Gastrocnemius medialis (tissue), 4 donors: ENCODE measurements at regions not wholly inside any gene's neighbourhood (a gene's known extent, or its start where the extent isn't known, plus 50 kb on each side); places are given as distances from the start of the nearest gene placed in this dataset.

Source experiments
- ATAC-seq, 2 donors: fragments of 150-250 bp; one replicate each; pipeline ENCODE4 v1.9.1; 2016
- DNase-seq, 2 donors: peaks; one replicate each; pipeline ENCODE4 v3.0.0-alpha.2; 2019
- H3K27ac ChIP-seq, 4 donors: fragments of 200-600 bp; sonication (generic); 1 replicate in 1 of 4; 2 replicates in 3 of 4; pipeline ENCODE4 v1.5.1; 2016 to 2018; ENCODE audit warnings: mild to moderate bottlenecking in 2 of 4, moderate library complexity in 1 of 4
- H3K27me3 ChIP-seq, 3 donors: fragments of 200-600 bp; sonication (generic) in 2 of 3; 1 replicate in 1 of 3; 2 replicates in 2 of 3; pipeline versions ENCODE4 v1.5.1 to v1.6.0; 2016 to 2019; ENCODE audit warnings: mild to moderate bottlenecking in 1 of 3, moderate library complexity in 1 of 3
- H3K36me3 ChIP-seq, 2 donors: fragments of 200-600 bp; sonication (generic) in 1 of 2; one replicate each; pipeline ENCODE4 v1.5.1; 2017 to 2018
- H3K4me1 ChIP-seq, 2 donors: fragments of 200-600 bp; sonication (generic) in 1 of 2; one replicate each; pipeline ENCODE4 v1.5.1; 2016 to 2017; ENCODE audit warnings: mild to moderate bottlenecking in 2 of 2
- H3K4me3 ChIP-seq, 4 donors: fragments of 200-600 bp; sonication (generic) in 3 of 4; 1 replicate in 1 of 4; 2 replicates in 3 of 4; pipeline ENCODE4 v1.5.1; 2016 to 2019; ENCODE audit warnings: mild to moderate bottlenecking in 2 of 4
- H3K9me3 ChIP-seq, 3 donors: fragments of 200-600 bp; sonication (generic) in 2 of 3; 1 replicate in 1 of 3; 2 replicates in 2 of 3; pipeline ENCODE4 v1.5.1; 2016 to 2019
- CTCF ChIP-seq, 5 experiments: fragments of 450-650 bp in 3 of 5; fragments of 200-600 bp in 2 of 5; sonication (generic) in 2 of 5; IDR thresholded peaks in 4 of 5; conservative IDR thresholded peaks in 1 of 5; 1 replicate in 4 of 5; 2 replicates in 1 of 5; pipeline ENCODE4 v1.5.1; 2016 to 2019; ENCODE audit warnings: antibody characterized with exemption in 5 of 5, mild to moderate bottlenecking in 3 of 5, moderate library complexity in 3 of 5
- POLR2A ChIP-seq, 2 donors: fragments of 450-650 bp; IDR thresholded peaks; one replicate each; pipeline ENCODE4 v1.6.1; 2017; ENCODE audit warnings: antibody characterized with exemption in 2 of 2, mild to moderate bottlenecking in 2 of 2, moderate library complexity in 2 of 2
- in situ Hi-C, 4 donors: fragments of 200-750 bp; cut with MboI; loops; one replicate each; pipeline versions ENCODE4 v1.15.0 to v1.8.0; 2017; ENCODE audit warnings: low sequenced_read_pairs in 4 of 4
- intact Hi-C: fragments of 100-400 bp; cut with DNase I; formaldehyde crosslinking; loops from one replicate; pipeline ENCODE4 v1.15.1; 2023; ENCODE audit warnings: low total_unique reads

- H3K36me3 ChIP-seq, result no peaks in the 10 kb centered on the region
- peaks cover 11 to 14% of the 10 kb centered on the region in 2 donors for H3K4me1 ChIP-seq
- no peak overlapping the region for H3K27ac ChIP-seq
- DNase-seq, result no peak
- TF ChIP-seq POLR2A (IDR thresholded peaks at IDR 0.05), result no peak
- in situ Hi-C loops (no loop called here), intact Hi-C loops (no loop called here)
- ATAC-seq, result no peak
- no peak overlapping the region for H3K4me3 ChIP-seq
- no peaks in the 10 kb centered on the region for H3K27me3 ChIP-seq
- H3K9me3 ChIP-seq, result no peaks in the 10 kb centered on the region
Observed at GRCh38 chr2:37471994-37472393, 127.6 kb downstream of the QPCT start.

GRCh38 chr2:37472959-37473358 is 128.5 kb downstream of the QPCT start:
- Histone ChIP-seq H3K4me3 (no peak overlapping the region), H3K36me3 (no peaks in the 10 kb centered on the region), H3K27me3 (no peaks in the 10 kb centered on the region), H3K4me1 (peaks cover 5 to 6% of the 10 kb centered on the region in 2 donors), H3K9me3 (no peaks in the 10 kb centered on the region), H3K27ac (no peak overlapping the region)
- TF ChIP-seq CTCF (IDR thresholded peaks at IDR 0.05 in 4 of 5, conservative IDR thresholded peaks at IDR 0.05 in 1 of 5) (no peak), POLR2A (IDR thresholded peaks at IDR 0.05) (no peak)
- in situ Hi-C loops (no loop called here), intact Hi-C loops (no loop called here)
- no peak for ATAC-seq
- no peak for DNase-seq

- in situ Hi-C loops, result no loop called here
- no peaks in the 10 kb centered on the region for H3K9me3 ChIP-seq
- H3K27ac ChIP-seq, result no peak overlapping the region
- no peak for DNase-seq
- TF ChIP-seq CTCF (IDR thresholded peaks at IDR 0.05 in 4 of 5, conservative IDR thresholded peaks at IDR 0.05 in 1 of 5) (no peak), POLR2A (IDR thresholded peaks at IDR 0.05) (no peak)
- H3K36me3 ChIP-seq, result no peaks in the 10 kb centered on the region
- no peaks in the 10 kb centered on the region for H3K4me1 ChIP-seq
- no peak for ATAC-seq
- no peaks in the 10 kb centered on the region for H3K27me3 ChIP-seq
- intact Hi-C loops, result no loop called here
- no peak overlapping the region for H3K4me3 ChIP-seq
Observed at GRCh38 chr2:37476411-37476810, 132.0 kb downstream of the QPCT start.

GRCh38 chr2:37477921-37478320 is 133.5 kb downstream of the QPCT start:
- H3K4me1 ChIP-seq, result no peaks in the 10 kb centered on the region
- TF ChIP-seq POLR2A (IDR thresholded peaks at IDR 0.05), result no peak
- no peak for TF ChIP-seq CTCF (IDR thresholded peaks at IDR 0.05 in 4 of 5, conservative IDR thresholded peaks at IDR 0.05 in 1 of 5)
- no peak for ATAC-seq
- H3K36me3 ChIP-seq, result no peaks in the 10 kb centered on the region
- no peak overlapping the region for H3K4me3 ChIP-seq
- no peaks in the 10 kb centered on the region for H3K27me3 ChIP-seq
- intact Hi-C loops, result no loop called here
- no peak for DNase-seq
- H3K27ac ChIP-seq, result no peak overlapping the region
- no peaks in the 10 kb centered on the region for H3K9me3 ChIP-seq
- in situ Hi-C loops, result no loop called here

- Histone ChIP-seq H3K27me3 (no peaks in the 10 kb centered on the region), H3K36me3 (no peaks in the 10 kb centered on the region), H3K27ac (no peak overlapping the region), H3K4me1 (no peaks in the 10 kb centered on the region), H3K9me3 (no peaks in the 10 kb centered on the region), H3K4me3 (no peak overlapping the region)
- TF ChIP-seq CTCF (IDR thresholded peaks at IDR 0.05 in 4 of 5, conservative IDR thresholded peaks at IDR 0.05 in 1 of 5), result no peak
- TF ChIP-seq POLR2A (IDR thresholded peaks at IDR 0.05), result no peak
- intact Hi-C loops (no loop called here), in situ Hi-C loops (no loop called here)
- ATAC-seq, result no peak
- DNase-seq, result no peak
Observed at GRCh38 chr2:37481244-37481643, 136.8 kb downstream of the QPCT start.
